Stimulated activated CD4-positive, alpha-beta T cell treated with anti-CD3 and anti-CD28 coated beads, TNF-alpha, amount 100 ng/mL, for 48 hours (primary cell): ENCODE measurements at regions not wholly inside any gene's neighbourhood (a gene's known extent, or its start where the extent isn't known, plus 50 kb on each side); places are given as distances from the start of the nearest gene placed in this dataset.

ENCODE experiments used
- DNase-seq, 3 donors: peaks; one replicate each; pipeline ENCODE4 v3.0.0-alpha.2; 2020; ENCODE audit warnings: low read depth in 3 of 3

DNA sequence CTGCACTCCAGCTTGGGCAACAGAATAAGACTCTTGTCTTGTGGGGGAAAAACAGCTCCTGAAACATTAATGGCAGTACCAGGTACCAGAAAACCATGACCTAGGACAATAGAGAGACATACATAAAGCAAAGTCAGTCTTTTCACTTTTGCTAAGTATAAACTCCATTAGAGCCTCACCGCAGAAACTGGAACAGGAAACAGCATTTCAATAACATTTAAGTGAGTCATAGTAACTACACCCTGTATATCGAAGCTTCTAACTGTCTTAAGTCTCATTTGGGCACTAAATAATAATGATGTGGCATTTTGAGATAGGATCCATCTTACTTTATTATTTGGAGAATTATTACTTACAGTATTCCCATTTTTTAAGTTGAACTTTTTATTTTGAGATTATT lies 517.8 kb upstream of the CELF2 start:
- no peak for DNase-seq

DNA sequence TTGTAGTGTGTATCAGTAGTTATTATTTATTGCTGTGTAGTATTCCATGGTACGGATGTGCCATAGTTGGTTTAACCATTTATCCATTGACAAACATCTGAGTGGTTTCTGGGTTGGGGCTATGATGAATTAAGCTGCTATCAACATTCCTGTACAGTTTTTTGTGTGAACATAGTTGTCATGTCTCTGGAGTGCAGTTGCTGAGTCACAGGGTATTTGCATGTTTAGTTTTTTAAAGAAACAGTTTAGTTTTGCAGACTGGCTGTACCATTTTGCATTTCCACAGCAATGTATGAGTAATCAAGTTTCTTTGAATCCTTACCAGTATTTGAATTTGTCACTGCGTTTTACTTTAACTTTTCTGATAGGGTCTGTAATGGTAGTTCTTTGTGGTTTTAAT lies 516.7 kb upstream of the CELF2 start:
- DNase-seq, result no peak

DNA sequence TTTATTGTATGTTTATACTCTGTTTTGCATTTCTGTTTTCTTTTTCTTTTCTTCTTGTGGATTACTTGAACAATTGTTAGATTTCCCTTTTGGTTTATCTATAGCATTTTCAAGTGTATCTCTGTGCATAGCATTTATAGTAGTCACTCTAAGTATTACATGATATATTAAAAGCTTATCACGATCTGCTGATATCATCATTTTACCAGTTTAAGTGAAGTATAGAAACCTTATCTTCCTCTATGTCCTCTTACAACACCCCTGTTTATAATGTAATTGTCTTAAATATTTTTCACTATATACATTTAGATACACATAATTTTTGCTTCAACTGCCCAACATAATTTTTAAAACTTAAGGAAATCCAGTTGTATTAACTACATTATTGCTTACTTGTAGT lies 513.9 kb upstream of the CELF2 start:
- no peak for DNase-seq

DNA sequence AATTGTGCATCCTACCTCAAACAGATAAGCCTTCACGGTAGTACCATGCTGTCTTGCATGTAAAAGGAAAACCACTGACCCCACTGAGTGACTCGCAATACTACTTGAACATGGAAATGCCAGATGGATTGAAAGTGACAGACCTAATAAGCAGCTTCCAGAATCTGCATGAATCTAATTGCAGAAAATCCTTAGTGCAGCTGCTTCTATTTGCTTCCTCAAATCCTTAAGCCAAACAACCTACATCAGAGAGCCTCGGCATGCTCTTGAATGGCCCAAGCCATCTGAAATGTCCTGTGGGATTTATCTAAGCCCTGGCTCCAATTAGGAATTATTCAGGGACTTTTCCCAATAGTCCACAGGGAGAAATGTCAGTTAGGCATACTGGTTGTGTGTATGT lies 509.5 kb upstream of the CELF2 start:
- DNase-seq, result no peak

DNA sequence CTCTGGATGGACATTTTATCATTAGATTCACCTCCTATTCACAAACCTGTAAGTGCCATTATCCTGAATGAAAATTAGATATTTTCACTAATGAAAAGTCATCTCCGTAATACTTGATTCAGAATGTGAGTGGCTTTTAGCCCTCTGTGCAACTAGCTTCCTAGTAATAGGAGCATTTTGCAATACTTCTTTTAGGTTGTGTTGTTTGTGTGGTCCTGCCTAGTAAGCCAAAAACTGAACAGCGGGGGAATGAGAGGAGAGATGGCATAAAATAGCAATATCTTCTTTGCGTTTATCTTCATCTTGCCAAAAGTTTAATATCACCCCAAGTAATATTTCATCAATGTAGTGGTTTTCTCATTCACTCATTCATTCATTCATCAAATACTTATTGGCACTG lies 507.5 kb upstream of the CELF2 start:
- DNase-seq, result no peak

DNA sequence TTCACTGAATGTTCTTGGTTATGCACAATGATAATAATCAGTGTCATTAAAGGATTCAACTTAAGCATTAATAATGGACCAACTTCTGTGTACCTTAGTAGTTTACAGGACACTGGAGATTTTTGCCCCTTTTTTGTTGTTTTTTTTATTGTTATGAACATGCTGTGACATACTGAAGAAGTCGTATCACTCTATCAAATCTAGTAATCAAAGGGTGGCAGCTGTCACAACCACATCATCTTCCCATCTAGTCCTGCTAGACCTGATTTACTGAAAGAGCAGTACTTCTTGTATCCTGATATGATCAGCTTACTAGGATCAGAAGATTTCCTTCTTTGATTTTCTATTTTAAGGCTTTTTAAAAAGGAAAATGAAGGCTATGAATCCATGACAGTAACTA lies 504.6 kb upstream of the CELF2 start:
- no peak for DNase-seq

DNA sequence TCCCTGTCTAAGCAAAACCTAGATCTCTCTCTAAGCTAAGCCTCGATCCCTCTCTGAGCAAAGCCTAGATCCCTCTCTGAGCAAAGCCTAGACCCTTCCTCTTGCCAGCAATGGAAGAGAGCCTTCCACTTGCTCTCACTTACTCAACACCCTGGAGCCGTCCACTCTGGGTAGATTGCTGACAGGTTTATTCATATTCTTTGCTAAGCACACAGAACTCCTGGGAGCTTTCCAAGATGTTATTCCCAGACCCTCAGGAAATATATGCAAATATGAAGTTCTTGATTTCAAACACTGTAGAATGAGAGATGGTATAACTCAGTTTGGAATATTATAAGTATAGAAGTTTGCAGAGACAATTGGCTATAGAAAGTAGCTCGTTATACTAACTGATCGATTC lies 503.8 kb upstream of the CELF2 start:
- no peak for DNase-seq

DNA sequence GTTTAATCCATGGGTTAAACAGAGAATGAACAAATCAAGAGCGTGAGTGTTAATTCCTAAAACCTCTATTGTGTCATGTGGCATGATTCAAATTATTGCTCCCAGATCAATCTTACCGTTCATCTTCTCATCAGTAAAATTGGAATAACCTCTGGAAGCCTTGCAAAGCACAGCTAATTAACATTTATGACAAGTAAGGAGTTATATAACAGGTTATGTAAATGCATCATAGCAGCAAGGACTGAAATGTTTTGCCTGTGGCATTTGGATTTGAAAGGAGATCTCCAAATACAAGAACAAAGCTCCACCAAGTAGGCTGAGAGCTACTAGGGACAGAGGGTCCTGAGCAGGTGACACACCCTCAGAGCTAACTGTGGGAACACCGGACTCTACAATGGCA lies 502.9 kb upstream of the CELF2 start:
- no peak for DNase-seq

DNA sequence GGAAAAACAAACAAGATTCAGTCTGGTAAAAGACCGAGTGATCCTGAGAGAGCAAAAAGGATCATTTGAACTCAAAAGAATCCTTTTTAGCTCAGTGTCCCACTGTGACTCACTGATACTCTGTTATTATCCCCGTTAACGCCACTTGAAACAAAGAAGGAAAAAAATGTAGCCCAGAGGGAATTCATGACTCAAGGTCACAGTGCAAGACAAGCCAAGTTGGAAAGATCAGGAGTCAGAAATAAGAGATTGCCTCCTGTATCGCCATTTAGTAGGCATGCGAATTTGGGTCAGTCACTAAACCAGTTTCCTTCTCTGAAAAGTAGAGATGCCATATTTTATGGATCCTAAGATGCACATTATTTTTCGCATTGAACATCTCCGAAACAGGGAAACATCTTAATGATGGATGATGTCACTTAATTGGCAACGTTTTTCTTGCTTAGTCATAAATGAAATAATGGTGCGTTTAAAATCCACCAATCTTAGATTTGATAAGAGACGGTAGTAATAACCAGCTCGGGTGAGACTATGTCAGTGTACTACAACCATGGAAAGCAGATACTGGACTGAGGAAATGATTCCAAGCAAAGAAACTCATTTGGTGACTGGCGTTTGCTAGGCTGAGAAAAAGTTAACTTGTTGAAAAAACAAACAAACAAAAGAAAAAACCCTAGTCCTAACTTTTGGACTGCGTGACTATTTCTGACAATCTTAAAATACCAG lies 502.0 kb upstream of the CELF2 start:
- DNase-seq, result no peak

DNA sequence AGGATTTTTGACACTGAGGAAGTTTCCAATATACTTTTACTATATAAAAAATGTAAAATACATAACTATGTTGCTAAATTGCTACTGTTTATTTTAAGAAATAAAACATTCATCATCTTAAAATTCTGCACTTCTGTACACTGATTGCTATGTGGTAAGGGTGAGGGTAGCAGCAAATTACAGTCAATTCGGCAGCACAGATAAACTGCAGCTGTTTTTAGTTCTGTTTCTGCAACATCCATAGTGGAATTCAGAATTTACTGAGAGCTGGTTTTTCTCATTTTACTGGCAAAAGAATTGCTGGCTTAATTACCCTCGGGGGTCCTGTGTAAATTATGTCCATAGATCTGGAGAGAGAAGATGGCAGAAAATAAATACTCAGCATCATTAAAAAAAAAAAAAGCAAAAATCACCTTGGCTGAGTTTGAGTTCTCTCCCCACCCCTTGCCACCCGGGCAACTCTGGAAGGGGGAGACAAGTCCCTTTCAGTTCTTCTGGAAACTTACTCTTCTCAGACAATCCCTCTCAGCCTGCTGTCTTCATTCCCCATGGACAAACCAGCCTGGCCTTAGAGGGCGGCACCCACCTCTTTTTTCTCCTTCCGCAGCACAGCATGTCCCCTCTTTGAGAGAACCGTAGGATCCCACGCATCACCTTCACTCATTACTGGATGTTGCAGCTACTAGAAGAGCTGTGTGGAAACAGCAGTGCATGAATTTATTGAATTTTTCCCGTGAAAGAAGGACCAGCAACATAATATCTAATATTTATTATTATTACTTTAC lies 501.1 kb upstream of the CELF2 start:
- no peak for DNase-seq

DNA sequence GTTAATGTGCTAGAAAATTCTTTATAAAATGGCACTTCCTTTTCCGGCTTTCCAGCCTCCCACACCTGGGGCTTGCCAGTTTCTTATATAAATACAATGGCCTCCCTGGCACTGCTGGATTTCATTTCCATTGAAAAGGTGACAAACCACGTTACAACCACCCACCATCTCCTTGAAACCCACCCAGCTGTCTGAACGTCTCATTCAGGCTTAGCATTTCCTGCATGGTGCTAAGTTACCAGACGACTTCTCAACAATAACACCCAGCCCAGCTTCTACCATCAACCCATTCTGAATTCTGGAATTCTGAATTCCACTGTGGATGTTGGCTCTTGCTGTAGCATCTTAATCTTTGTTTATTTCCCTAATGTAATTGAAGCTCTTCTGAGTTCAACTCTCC lies 499.8 kb upstream of the CELF2 start:
- DNase-seq, result no peak

DNA sequence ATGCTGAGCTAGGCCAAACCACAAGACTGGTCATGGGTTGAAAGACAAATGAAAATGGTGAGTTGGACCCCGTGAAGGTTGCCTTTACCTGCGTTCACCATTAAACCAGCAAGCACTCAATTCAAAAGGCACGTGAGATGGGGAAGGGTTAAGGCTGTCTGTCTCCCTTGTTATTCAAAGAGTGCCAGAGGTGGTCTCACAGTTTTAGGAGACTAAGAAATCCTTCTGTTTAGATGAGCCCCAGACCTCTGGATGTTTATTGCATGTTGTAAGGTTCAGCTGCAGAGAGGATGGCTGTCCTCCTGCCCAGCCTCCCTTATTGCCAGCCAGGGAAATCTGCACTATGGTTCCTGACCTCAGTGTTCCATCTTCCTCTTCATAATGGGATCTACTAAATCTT lies 498.0 kb upstream of the CELF2 start:
- no peak for DNase-seq

DNA sequence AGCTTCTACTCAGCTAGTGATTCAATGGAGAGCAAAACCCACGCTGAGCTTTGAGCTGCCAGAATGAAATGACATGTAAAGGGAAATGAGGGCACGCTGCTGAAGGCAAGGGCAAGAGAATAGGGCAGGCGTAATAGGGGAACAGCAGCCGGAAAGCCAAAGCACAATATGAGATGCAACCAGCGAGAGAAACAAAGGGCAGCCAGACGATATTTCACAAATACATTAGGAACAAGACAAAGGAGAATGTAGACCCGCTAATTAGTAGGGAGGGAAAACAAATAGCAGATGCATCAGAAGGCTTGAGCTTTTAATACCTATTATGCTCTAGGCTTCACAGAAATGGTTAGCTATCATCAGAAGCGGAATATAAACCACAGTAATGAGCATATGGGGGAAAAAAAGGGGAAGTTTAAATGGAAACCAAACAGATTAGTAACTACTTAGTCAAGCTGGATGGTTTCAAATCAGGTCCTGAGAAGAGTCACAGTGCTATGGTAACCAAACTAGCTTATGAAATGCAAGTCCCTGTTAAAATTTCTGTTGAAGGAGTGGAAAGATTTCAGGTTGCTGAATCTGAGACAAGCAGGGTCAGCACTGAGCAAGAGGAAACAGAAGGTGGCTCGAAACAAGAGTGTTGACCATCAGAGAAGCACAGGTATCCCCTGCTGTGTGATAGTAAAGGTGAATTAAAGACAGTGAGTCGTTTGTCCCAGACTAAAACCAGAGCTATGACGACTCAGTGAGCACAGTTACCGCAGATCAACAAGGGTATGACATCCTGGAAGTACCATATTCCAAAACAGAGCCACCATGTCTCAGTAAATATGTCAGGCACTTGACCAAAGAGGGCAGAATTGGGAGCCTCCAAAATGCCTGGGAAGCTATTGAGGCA lies 496.9 kb upstream of the CELF2 start:
- DNase-seq, result peak in 1 of 3 donors; percentile 7

DNA sequence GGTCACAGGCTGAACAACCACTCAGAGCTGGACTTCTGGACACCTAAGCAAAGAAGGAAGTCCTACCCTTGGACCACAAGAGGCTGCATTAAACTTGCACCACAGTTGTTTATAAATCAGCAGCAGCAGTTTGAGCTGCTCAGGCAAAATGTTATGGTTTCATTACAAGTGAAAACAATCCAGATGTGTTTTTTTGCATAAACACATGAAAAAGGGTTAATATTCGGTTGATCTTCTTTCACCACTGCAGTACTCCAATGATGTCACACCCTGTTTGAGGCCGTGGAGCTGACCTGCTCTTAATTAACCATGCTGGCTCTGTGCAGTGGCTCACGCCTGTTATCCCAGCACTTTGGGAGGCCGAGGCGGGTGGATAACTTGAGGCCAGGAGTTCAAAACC lies 490.8 kb upstream of the CELF2 start:
- no peak for DNase-seq

DNA sequence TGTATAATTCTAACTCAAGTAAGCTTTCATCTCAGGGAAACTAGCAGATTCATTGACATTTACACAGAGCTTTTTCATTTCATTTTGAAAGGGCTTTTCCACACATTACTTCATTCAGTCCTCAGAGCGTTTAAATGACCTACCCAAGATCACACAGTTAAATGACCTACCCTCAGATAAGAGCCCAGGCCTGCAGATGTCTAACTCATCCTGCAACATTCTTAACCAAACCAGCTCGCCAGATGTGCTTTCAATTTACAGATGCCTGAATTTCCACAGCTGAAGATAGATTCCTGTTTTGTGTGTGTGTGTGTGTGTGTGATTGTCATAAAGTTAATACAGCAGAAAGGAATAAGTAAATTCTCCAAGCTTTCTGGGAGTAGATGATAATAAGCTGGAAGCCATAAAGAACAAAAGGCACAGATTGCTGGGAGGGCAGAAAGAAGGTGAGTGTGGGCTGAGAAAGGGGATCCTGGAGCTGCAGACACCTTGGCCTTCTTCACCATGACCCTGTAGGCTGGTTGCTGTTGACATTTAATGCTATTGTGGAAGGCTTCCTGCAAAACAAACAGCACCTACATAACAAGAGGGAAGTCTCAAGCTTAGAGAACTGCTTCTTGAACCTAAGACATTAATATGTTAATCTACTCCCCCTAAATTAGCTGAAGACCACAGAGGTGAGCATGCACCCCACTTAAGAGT lies 489.7 kb upstream of the CELF2 start:
- DNase-seq, result no peak

DNA sequence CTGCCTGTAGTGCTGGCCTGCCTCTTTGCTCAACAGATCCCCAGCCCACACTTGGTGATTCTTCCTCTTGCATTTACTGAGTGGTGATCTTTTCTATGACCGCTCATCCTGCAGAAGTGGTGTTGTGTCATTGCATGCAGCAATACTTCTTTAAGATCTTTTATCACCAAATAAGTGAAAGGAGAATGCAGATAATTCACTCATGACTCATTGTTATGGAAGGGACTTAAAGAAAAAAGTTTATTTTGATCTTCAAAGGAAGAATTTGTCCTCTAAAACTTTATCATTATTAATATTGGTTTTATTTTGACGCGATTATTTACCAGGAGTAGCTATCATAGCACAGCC lies 489.1 kb upstream of the CELF2 start:
- no peak for DNase-seq

DNA sequence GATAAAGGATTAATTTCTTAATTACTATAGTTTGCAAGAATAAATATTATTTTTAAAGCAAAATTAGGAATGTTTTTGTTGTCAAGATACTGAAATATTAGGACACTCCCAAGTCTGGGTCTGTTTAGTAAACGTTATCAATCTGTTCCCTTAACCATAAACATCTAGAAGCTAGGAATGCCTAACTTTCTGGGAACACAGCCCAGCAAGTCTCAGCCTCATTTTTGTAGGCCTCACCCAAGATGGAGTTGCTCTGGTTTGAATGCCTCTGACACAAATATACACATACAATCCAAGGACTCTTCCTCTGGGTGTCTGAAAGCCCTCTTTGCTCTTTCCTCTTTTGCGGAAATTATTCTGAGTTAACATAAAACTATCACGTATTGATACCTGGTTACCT lies 487.4 kb upstream of the CELF2 start:
- DNase-seq, result no peak

DNA sequence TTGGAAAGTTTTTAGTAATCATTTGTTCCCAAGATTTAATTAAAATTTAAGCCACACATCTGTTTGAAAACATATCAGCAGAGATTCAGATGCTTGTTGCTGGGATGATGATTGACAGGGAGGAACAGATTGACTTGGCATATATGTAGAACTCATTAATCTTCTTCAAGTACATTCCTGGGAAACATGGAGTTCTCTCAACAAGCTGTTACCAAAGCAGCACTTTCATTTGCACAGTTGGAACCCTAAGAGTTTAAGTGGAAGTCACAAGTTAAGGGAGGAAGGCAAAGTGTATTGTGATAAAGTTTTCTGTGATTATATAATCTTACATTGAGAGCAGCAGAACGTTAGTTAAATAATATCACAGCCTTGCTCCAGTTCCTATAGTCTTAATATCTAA lies 485.4 kb upstream of the CELF2 start:
- no peak for DNase-seq

DNA sequence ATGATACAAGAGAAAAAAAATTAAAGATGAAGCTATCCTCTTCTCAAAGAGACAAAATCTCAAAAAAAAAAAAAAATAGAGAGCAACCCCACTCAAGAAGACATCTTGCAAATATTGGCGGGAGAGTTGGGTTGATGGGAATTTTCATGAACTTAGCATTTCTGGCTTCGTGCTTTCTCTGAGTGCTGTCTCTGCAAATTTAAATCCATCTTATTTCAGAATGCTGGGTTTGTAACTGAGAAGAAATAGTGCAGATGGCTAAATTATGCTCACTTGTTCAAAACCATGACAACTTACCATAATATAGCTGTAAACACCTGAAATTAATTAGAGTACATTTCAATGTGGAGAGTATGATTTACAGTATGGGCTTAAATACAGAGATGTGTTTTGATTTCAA lies 484.8 kb upstream of the CELF2 start:
- DNase-seq, result no peak

DNA sequence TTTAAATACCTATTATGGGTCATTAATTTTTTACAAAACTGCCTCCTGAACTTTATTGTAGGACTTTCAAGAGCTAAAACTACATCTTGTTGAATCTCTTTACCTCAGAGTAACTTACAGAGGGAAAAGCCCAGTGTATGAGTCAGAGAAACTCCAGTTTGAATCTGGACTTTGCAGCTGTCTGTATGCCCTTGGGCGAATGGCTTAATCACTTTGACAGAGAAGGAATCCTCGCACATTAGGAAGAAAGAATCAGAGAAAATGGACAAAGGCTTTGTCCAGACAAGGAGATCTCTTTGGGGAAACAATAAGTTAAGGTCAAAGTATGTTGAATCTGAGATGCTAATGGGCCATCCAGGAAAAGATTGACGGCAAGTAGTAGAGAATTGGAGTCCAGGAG lies 484.2 kb upstream of the CELF2 start:
- DNase-seq, result no peak

DNA sequence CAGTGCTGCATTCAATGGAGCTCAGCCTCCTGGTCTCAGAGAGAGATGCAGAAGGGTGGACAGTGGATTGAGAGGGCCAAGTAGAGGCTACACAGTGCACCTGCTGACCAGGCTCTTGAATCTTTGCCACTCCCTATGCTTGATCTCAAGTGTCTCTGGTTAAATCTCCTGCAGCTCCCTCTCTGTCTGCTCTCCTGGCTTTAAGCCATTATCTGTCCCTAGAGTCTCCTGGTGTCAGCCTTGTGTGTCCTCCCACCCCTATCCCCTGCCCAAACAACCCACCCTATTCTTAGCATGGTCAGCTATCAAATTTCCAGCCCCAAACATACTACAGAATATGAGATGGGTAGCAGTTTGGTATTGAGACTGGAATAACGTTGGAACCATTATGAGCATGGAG lies 479.3 kb upstream of the CELF2 start:
- no peak for DNase-seq

DNA sequence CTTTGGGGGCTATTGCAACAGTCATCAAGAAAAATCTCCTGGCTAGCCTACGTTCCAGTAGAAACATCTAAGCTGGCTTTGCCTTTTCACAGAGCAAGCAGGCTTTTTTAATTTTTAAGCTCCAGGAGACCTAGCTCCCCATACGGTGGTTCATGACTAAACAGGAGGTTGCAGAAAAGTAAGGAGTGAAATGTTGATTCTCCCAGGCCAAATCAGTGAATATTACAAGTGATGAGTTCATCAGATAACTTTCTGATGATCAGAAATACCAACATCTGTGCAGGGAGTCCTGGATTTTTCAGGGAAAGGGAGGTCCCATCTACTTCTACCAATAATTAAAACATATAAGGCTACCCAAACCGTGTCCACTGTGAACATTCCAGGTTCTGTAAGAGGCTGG lies 477.3 kb upstream of the CELF2 start:
- no peak for DNase-seq
